Peyer's patch (tissue), 4 donors: ENCODE measurements at regions not wholly inside any gene's neighbourhood (a gene's known extent, or its start where the extent isn't known, plus 50 kb on each side); places are given as distances from the start of the nearest gene placed in this dataset.

Source experiments
- DNase-seq, 3 donors: peaks; one replicate each; pipeline ENCODE4 v3.0.0-alpha.2; 2017 to 2019
- H3K27ac ChIP-seq, 4 donors: fragments of 200-600 bp; sonication (generic); one replicate each; pipeline ENCODE4 v1.5.1; 2016 to 2019
- H3K27me3 ChIP-seq, 2 donors: fragments of 200-600 bp; sonication (generic); one replicate each; pipeline ENCODE4 v1.5.1; 2019
- H3K36me3 ChIP-seq, 3 donors: fragments of 200-600 bp; sonication (generic); one replicate each; pipeline ENCODE4 v1.5.1; 2016 to 2019
- H3K4me1 ChIP-seq, 4 donors: fragments of 200-600 bp; sonication (generic); one replicate each; pipeline ENCODE4 v1.5.1; 2016 to 2019
- H3K4me3 ChIP-seq, 4 donors: fragments of 200-600 bp; sonication (generic); 1 replicate in 3 of 4; 2 replicates in 1 of 4; pipeline ENCODE4 v1.5.1; 2016 to 2019; ENCODE audit warnings: mild to moderate bottlenecking in 1 of 4
- H3K9me3 ChIP-seq, 4 donors: fragments of 200-600 bp; sonication (generic); one replicate each; pipeline ENCODE4 v1.5.1; 2016 to 2019; ENCODE audit warnings: mild to moderate bottlenecking in 1 of 4
- CTCF ChIP-seq, 6 experiments: fragments of 450-650 bp in 4 of 6; fragments of 200-600 bp in 2 of 6; sonication (generic) in 1 of 6; IDR thresholded peaks; one replicate each; pipeline ENCODE4 v1.5.1; 2017 to 2019; ENCODE audit warnings: antibody characterized with exemption in 6 of 6, mild to moderate bottlenecking in 3 of 6, moderate library complexity in 1 of 6
- POLR2A ChIP-seq, 2 donors: fragments of 450-650 bp; IDR thresholded peaks; one replicate each; pipeline ENCODE4 v1.5.1; 2017; ENCODE audit warnings: antibody characterized with exemption in 2 of 2, mild to moderate bottlenecking in 2 of 2, moderate library complexity in 2 of 2

- DNase-seq = no peak
- H3K4me1 ChIP-seq = no peaks in the 10 kb centered on the region
- TF ChIP-seq POLR2A (IDR thresholded peaks at IDR 0.05) (no peak), CTCF (IDR thresholded peaks at IDR 0.05) (no peak)
- H3K36me3 ChIP-seq = no peaks in the 10 kb centered on the region
- no peak overlapping the region for H3K27ac ChIP-seq
- H3K9me3 ChIP-seq = peaks cover 0 to 3% (median 0%) of the 10 kb centered on the region in 4 donors
- no peak overlapping the region for H3K4me3 ChIP-seq
- H3K27me3 ChIP-seq = no peaks in the 10 kb centered on the region
Measured at GRCh38 chr4:19686456-19686855, 565.2 kb upstream of the SLIT2 start.

- no peak overlapping the region for H3K27ac ChIP-seq
- no peaks in the 10 kb centered on the region for H3K4me1 ChIP-seq
- H3K27me3 ChIP-seq = no peaks in the 10 kb centered on the region
- H3K4me3 ChIP-seq = no peak overlapping the region
- peaks cover 0 to 3% (median 0%) of the 10 kb centered on the region in 4 donors for H3K9me3 ChIP-seq
- no peak for DNase-seq
- H3K36me3 ChIP-seq = no peaks in the 10 kb centered on the region
- TF ChIP-seq CTCF (IDR thresholded peaks at IDR 0.05) (no peak), POLR2A (IDR thresholded peaks at IDR 0.05) (no peak)
Measured at GRCh38 chr4:19684084-19684483, 567.6 kb upstream of the SLIT2 start.

- TF ChIP-seq POLR2A (IDR thresholded peaks at IDR 0.05) = no peak
- no peak for TF ChIP-seq CTCF (IDR thresholded peaks at IDR 0.05)
- peaks cover 0 to 3% (median 0%) of the 10 kb centered on the region in 4 donors for H3K9me3 ChIP-seq
Measured at GRCh38 chr4:19683426-19683825, 568.3 kb upstream of the SLIT2 start.

GRCh38 chr4:19677211-19677610, 574.5 kb upstream of the SLIT2 start:
- DNase-seq = no peak
- H3K27me3 ChIP-seq = no peaks in the 10 kb centered on the region
- no peaks in the 10 kb centered on the region for H3K9me3 ChIP-seq
- no peak overlapping the region for H3K27ac ChIP-seq
- TF ChIP-seq CTCF (IDR thresholded peaks at IDR 0.05) = no peak
- no peak for TF ChIP-seq POLR2A (IDR thresholded peaks at IDR 0.05)
- no peaks in the 10 kb centered on the region for H3K36me3 ChIP-seq
- no peaks in the 10 kb centered on the region for H3K4me1 ChIP-seq
- H3K4me3 ChIP-seq = no peak overlapping the region

More at GRCh38 chr4:19683426-19683825, 568.3 kb upstream of the SLIT2 start:
- no peaks in the 10 kb centered on the region for H3K27me3 ChIP-seq
- H3K27ac ChIP-seq = no peak overlapping the region
- no peak for DNase-seq
- no peak overlapping the region for H3K4me3 ChIP-seq
- no peaks in the 10 kb centered on the region for H3K36me3 ChIP-seq
- no peaks in the 10 kb centered on the region for H3K4me1 ChIP-seq

GRCh38 chr4:19675172-19675811, 576.4 kb upstream of the SLIT2 start:
- Histone ChIP-seq H3K27ac (no peak overlapping the region), H3K4me1 (no peaks in the 10 kb centered on the region), H3K4me3 (no peak overlapping the region), H3K27me3 (no peaks in the 10 kb centered on the region), H3K36me3 (no peaks in the 10 kb centered on the region), H3K9me3 (no peaks in the 10 kb centered on the region)
- TF ChIP-seq CTCF (IDR thresholded peaks at IDR 0.05) (no peak), POLR2A (IDR thresholded peaks at IDR 0.05) (no peak)
- no peak for DNase-seq

GRCh38 chr4:19659101-19659500, 592.6 kb upstream of the SLIT2 start:
- Histone ChIP-seq H3K4me3 (no peak overlapping the region), H3K36me3 (no peaks in the 10 kb centered on the region), H3K27me3 (no peaks in the 10 kb centered on the region), H3K27ac (no peak overlapping the region), H3K9me3 (no peaks in the 10 kb centered on the region), H3K4me1 (no peaks in the 10 kb centered on the region)
- no peak for DNase-seq
- TF ChIP-seq CTCF (IDR thresholded peaks at IDR 0.05) = no peak
- no peak for TF ChIP-seq POLR2A (IDR thresholded peaks at IDR 0.05)
